ENCODE measurements at regions not wholly inside any gene's neighbourhood (a gene's known extent, or its start where the extent isn't known, plus 50 kb on each side); places are given as distances from the start of the nearest gene placed in this dataset.

DNA sequence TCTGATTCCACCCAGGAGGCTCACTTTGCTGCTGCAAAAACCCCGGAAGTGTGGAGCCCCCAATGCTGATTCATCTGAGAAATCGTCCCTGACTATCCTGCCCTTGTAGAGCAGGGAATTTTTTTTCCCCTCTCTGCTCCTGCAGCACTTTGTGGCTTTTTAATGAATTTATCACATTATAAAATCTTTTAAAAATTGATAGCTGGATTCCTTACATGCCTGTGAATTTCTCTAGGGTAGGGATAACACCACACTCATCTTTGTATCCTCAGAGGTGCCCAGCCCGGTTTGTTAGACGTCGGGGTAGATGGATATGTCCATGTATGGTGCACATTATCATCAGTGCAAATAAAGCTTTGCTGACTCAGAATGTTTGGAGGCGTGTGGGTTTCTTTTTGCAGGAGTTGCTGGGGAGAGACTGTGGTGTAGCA, 185.7 kb downstream of the STK31 start:
- TF ChIP-seq, protein P1, sequence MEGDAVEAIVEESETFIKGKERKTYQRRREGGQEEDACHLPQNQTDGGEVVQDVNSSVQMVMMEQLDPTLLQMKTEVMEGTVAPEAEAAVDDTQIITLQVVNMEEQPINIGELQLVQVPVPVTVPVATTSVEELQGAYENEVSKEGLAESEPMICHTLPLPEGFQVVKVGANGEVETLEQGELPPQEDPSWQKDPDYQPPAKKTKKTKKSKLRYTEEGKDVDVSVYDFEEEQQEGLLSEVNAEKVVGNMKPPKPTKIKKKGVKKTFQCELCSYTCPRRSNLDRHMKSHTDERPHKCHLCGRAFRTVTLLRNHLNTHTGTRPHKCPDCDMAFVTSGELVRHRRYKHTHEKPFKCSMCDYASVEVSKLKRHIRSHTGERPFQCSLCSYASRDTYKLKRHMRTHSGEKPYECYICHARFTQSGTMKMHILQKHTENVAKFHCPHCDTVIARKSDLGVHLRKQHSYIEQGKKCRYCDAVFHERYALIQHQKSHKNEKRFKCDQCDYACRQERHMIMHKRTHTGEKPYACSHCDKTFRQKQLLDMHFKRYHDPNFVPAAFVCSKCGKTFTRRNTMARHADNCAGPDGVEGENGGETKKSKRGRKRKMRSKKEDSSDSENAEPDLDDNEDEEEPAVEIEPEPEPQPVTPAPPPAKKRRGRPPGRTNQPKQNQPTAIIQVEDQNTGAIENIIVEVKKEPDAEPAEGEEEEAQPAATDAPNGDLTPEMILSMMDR (IDR thresholded peaks at IDR 0.05; ENCODE audit: poor library complexity, severe bottlenecking) = no peak
- TF ChIP-seq EZH2 (IDR thresholded peaks at IDR 0.05; ENCODE audit: borderline replicate concordance, insufficient read depth, low read length, poor library complexity, severe bottlenecking) = no peak
- TF ChIP-seq RAD21 (conservative IDR thresholded peaks at IDR 0.05) = no peak
- TF ChIP-seq EP300 (conservative IDR thresholded peaks at IDR 0.05; ENCODE audit: poor library complexity, severe bottlenecking) = no peak
- TF ChIP-seq, protein P2, sequence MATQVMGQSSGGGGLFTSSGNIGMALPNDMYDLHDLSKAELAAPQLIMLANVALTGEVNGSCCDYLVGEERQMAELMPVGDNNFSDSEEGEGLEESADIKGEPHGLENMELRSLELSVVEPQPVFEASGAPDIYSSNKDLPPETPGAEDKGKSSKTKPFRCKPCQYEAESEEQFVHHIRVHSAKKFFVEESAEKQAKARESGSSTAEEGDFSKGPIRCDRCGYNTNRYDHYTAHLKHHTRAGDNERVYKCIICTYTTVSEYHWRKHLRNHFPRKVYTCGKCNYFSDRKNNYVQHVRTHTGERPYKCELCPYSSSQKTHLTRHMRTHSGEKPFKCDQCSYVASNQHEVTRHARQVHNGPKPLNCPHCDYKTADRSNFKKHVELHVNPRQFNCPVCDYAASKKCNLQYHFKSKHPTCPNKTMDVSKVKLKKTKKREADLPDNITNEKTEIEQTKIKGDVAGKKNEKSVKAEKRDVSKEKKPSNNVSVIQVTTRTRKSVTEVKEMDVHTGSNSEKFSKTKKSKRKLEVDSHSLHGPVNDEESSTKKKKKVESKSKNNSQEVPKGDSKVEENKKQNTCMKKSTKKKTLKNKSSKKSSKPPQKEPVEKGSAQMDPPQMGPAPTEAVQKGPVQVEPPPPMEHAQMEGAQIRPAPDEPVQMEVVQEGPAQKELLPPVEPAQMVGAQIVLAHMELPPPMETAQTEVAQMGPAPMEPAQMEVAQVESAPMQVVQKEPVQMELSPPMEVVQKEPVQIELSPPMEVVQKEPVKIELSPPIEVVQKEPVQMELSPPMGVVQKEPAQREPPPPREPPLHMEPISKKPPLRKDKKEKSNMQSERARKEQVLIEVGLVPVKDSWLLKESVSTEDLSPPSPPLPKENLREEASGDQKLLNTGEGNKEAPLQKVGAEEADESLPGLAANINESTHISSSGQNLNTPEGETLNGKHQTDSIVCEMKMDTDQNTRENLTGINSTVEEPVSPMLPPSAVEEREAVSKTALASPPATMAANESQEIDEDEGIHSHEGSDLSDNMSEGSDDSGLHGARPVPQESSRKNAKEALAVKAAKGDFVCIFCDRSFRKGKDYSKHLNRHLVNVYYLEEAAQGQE (IDR thresholded peaks at IDR 0.05; ENCODE audit: borderline replicate concordance) = no peak
- no peak for TF ChIP-seq POLR2AphosphoS5 (IDR thresholded peaks at IDR 0.05)
